HG03432 (cell line): ENCODE measurements at regions not wholly inside any gene's neighbourhood (a gene's known extent, or its start where the extent isn't known, plus 50 kb on each side); places are given as distances from the start of the nearest gene placed in this dataset.

ENCODE experiments used
- ATAC-seq: cut with Tn5 transposase; IDR thresholded peaks from one replicate; pipeline ENCODE4 v1.9.1; 2021; ENCODE audit warnings: mild to moderate bottlenecking, moderate library complexity; ENCODE audit not compliant: unreplicated experiment

DNA sequence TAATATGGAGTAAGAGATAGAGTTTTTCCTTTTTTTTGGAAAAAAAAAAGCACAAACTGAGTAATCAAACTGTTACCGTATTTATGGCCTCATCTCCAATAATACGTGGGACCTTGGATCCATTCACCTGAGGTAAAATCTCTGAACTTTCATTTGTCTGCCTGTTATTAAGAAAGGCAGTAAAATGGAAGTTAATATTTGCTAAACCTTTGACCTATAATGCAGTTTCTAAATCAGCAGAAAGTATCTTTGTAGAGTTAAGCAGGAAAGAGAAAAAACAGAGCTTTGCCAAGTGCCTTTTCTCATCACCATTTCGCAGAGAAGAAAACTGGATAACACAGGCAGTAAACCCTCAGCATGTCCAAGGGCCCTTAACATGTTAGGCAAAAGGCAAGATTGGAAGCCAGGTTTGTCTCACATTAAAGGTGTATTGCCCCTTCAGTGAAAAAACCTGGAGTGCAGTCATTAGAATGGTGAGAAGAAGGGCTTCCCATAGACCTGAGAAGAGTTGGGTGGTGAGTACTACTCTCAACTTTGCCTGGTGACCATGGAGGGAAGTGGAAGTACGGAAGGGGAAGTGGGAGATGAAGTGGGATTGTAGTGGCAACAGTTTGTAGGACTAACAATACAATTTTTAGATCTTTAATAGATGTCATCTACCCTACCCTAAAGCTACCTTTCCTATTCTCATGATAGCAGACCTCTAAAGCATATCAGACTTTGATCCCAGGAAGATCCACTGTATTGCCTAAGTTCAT, 65.4 kb upstream of the GRAMD2B start:
- no peak for ATAC-seq

DNA sequence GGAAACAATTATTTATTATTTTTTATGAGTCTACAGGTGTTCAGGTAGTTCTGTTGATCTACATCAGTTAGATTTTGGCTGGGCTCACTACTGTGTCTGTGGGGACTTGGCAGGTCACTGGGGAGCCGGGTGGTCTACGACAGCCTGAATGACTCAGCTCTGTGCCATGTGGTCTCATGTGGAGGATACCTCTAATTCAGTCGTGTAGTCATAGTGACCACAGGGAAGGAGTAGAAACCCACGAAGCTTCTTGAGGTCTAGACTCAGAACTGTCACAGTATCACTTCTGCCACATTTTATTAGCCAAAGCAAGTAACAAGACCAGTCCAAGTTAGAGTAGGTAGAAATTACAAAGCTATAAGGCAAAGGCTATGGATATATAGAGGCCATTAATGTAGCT, 64.7 kb upstream of the GRAMD2B start:
- ATAC-seq, result peak; percentile 88

DNA sequence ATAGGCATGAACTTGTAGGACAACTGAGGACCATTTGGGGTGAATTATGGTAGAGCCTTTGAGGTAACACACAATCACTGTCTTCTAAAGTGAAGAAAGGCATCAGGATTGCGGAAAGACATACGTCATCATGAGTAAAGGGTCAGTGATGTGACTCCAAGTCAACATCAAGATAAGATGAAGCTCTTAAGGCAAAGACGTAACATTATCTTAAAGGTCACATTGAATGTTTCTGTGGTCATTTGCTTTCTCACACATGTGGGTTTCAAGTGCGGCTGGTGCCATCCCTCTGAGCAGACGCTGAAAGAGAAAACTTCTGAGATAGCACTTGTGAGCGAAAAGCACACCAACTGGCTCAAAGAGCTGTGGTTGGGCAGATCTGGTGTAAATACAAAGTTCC, 63.3 kb upstream of the GRAMD2B start:
- peak; percentile 19 for ATAC-seq

DNA sequence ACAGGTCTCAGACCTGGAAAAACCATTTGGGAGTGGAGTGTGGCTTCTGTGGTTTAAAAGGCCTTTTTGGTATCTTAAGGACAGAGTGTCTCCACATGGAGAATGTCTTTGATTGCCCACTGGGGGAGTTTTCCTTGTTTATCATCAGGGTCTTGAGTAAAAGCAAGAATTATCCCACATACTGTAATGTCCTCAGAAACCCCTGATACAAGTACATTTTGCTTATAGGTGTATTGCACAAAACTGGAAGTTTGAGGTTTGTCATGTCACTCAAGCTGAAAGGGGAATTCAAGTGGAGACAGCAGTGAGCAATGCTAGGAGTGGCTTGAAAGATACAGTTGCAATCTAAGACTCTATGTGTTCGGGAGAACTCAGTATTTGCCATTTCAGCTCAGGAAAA, 62.7 kb upstream of the GRAMD2B start:
- peak; percentile 24 for ATAC-seq

DNA sequence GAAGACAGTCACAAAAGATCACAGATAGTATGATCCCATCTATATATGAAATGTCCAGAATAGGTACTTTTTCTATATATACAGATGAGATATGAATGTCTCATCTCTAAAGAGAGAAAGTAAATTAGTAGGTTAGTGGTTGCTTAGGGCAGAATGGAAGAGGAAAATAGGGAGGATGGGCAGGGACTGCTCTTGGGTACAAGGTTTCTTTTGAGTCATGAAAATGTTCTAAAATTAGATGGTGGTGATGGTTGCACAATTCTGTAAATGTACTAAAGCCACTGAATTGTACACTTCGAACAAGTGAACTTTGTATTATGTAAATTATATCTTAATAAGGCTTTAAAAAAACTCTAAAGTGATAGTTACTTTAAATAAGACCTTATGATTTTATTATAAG, 59.6 kb upstream of the GRAMD2B start:
- no peak for ATAC-seq

DNA sequence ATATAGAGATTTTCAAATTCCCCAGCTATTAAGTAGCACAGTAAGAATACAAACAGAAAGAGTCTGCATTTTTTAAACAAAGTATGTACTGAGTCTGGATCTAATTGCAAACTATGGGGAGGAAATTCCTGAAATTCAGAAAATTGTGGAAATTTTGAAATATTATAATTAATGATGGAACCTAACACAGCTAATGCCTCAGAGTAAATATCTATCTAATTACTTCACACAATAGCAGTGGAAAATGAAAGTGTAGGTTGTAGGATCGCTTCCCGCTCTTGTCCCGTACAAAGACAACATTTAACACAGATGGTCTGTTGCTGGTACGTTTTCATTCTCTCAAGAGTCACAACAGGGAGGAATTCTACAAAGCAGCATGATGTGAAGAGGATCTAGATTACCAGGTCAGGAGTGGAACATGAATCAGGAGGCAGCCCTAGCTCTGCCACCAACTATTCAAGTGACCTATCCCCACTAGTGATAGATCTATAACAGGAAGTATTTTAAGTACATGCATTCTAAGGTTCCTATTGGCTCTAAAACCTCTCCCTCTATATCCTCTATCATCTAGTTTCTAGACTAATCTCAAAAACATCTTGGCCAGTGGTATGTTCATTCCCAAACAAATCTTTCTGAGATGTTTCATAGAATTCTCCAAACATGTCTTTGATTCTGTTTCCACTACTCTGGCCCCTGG, 58.9 kb upstream of the GRAMD2B start:
- no peak for ATAC-seq

DNA sequence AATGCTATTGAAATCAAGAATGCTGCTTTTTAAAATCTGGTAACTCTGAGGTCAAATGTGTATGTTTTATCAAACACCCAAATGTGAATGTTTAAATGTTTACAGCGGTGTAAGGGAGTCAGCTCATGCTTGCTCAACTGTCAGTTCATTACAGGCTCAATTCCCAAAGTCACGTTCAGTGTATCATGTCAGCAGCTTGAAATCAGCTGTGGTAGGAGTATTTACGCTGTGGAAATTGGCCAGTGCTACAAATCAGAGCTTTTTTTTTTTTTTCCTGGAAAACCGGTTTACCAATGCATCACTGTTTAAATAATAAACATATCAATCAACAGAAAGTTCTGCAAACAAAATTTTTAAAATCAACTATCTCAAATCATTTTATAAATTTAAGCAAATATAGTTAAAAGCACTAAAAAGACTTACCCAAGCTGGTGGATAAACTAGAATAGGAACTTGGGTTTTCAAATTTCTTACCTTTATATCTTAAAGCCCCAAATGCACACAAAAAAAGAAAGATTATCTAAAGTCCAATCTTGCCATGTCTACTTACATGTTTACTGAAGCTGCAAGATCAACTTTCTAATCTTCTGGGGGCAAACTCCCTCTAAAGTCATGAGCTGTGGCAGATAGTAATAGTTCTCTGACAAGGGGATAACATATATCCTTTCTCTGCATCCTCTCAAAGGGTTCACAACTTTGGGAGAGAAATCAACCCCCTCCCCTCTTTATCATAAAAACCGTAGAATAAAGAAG, 57.6 kb upstream of the GRAMD2B start:
- ATAC-seq, result no peak

DNA sequence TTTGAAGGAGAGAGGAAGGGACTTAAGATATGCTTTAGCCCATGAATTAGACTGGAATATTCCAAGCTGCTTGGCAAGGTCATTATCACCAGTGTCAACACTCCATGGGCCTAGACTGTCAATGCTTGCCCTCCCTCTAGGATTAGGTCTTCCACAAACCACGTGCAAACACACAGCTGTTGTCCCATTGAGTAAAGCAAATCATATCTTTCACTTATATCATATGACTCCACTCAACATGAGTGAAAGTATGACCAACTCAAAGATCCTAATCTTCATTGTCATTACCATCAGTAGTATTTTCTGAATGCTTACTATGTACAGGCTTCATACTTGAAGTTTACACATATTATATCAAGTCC, 57.0 kb upstream of the GRAMD2B start:
- no peak for ATAC-seq

DNA sequence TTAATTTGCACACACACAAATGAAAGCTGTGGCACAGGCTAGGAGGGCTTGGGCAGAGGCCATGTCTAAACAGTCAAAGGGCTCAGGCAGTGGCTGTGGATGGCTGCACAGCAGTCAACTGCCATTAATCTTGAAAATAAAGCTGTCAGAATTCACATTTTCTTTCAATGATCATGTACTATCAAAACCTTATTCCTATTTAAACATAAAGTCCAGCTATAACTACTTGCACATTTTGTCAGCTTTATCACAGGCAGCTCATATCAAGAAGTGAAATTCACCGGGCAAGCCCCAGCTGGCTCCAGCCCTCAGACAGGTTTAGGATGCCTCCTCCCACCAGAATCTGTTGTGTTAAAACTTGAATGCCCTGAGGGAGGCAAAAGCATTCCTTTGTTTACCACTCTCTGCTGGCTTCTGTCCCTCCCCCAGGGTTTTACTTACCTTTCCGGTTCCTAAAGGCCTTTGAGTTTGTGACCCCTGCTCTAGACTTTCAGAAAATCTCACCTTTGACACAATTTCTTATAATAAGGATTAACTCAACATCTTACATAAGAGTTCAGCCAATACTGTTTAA, 54.9 kb upstream of the GRAMD2B start:
- ATAC-seq, result peak; percentile 63

DNA sequence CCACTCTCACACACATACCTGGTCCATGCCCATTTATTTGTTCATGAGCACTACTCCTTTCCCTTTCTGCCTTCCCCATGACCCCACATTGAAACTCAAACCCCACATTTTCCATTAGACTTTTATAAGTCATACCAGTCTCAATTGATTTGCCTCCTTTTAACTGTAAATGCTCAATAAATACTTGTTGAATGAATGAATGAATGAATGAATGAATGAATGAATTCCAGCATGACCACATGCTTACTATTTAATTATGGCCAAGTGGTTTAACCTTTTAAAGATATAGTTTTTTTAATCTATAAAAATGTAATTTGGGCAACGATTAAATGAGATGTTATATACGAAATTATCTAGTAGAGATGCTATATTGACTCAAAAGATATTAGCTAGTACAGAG, 54.1 kb upstream of the GRAMD2B start:
- ATAC-seq, result no peak

DNA sequence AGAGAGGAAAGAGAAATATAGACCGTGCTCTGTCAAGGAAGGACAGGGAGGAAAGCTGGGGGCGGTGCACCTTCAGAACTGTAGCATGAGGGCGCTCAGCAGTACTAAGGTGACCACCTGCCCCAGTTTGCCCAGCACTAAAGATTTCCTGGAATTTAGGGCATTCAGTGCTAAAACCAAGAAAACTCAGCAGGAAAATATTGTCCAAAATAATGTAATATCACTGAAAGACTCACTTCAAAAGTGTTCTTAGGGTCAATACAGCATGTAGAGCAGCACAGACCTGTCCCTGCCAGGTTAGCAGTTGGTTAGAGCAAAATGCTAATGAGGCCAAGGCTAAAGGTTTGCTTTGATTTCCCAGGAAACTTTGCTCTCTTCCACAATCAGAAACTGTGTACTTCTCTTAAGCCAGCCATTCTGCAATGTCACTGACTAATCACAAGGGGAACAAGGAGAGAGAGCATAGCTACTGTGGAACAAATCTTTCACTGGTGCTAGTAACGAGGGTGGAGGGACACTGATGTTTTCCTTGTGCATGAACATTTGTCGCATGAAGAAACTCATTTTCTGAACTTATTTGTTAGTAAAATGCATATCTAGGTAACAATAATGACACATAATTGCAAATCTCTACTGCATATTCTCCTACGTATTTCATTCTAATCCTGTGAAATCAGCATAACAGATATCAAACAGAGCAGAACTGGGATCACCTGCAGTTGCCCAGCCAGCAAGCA, 53.0 kb upstream of the GRAMD2B start:
- ATAC-seq, result no peak

DNA sequence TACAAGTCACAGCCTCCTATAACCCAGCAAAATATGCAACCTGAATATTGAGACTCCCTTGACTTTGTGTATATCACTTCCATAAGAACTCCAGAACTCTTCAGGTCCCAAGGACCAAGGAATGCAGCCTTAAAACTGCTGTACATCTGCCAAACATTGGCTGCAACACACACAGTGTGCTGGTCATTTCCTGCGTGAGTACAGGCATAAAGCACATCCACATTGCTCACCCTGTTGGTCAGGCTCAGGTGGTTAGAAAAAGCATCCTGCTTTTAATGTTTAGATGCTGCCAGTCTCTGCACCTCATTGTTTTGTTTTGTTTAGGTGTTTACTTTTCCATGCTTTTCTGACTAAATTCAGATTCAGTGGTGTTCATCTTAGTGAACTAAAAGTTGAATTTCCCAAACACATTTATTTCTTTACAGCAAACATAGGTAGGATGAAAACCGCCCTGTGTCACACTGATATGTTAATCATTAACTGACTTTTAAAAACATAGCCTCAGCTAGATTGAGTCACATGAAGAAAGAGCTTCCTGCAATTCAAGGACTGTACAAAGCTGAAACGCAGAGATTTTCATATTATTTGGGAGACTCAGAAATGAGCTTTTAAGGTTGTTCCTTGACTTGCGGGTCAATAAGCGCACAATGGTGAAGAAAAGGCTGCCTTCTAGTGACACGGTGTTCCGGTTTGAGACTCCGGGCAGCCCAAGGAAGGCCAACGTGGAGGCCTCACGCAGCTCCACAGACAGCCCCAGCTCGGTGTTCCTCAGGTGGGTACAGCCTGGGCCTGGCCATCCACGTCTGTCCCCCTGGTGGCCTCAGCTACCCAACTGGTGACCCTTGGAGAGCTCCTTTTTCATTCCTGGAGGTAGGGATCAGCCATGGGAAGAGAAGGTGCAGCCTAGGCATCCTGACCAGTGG, 52.2 kb upstream of the GRAMD2B start:
- ATAC-seq, result peak; percentile 37

DNA sequence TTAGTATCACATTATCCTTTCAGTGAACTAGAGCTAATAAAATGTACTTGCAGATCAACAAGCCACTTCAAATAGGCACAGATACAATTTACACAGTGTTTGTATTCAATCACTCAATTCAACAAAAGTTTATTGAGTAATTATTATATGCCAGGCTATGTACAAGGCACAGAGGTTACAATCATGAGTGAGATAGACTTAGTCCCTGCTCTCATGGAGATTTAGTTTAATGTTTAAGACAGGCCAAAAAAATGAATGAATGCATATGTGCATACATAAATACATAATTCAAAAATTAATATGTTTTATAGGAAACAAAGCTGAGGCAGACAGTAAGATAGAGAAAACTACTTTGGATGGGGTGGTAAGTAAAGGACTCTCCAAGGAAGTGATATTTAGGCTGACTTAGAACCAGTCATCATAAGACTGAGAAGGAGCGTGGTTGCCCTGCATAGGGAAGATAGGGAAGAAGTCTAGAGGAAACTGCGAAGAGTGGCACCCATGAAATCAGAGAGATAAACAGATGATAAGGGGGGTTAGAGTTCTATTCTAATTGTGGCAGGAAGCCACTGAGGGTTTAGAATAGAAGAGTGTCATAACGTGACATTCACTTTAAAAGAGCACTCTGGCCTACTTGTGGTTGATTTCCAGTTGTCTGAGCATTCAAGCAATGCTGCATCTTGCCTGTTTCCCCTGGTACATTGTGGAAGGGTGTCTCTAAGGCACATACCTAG, 49.7 kb upstream of the GRAMD2B start:
- peak; percentile 55 for ATAC-seq
